ENCODE measurements at regions not wholly inside any gene's neighbourhood (a gene's known extent, or its start where the extent isn't known, plus 50 kb on each side); places are given as distances from the start of the nearest gene placed in this dataset.

- DNase-seq (ENCODE audit: low spot score) = no peak
Observed at GRCh38 chr6:98633886-98634285, 200.5 kb upstream of the POU3F2 start.

DNA sequence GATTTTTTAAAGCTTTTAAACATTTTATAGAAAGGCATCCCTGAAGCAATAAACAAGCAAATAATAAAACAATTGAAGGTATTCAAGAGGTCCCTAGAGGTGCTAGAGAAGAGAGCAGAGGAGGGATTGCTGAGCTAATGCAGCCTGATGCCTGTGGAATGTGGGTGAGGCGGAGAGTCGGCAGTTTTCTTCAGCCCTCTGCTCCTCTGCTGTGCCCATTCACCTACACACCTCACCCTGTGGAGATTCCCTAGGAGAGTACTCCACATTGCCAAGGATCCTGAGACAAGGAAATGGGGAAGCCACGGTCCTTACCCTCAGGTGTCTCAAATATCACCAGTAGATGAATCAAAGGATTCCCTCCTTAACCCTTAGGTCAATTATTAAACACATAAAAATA is 199.8 kb upstream of the POU3F2 start:
- DNase-seq (ENCODE audit: low spot score) = no peak

GRCh38 chr6:98635191-98635590 is 199.2 kb upstream of the POU3F2 start:
- no peak for DNase-seq (ENCODE audit: low spot score)

DNA sequence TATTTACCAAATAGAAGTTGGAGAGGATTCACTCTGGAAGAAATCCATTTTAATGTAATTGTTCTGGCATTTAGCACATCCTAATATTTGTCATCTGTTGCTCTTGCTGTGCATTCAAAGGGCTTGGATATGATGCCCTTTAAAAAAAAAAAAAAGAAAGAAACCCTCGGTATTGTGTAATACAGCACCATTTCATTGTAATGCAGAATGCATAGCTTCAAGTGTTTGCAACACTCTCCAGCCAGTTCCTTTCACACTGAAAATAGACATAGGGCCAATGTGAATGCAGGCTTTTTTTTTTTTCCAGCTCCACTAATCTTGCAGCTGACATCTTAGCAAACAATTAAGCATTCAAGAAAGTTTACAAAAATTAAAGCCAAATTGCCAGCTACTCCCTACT is 197.4 kb upstream of the POU3F2 start:
- DNase-seq (ENCODE audit: low spot score) = no peak

- no peak for DNase-seq (ENCODE audit: low spot score)
Observed at GRCh38 chr6:98639089-98639635, 195.2 kb upstream of the POU3F2 start.

- DNase-seq (ENCODE audit: low spot score) = no peak
Observed at GRCh38 chr6:98640366-98640765, 194.0 kb upstream of the POU3F2 start.

GRCh38 chr6:98641949-98642719 is 192.2 kb upstream of the POU3F2 start:
- DNase-seq (ENCODE audit: low spot score) = no peak

DNA sequence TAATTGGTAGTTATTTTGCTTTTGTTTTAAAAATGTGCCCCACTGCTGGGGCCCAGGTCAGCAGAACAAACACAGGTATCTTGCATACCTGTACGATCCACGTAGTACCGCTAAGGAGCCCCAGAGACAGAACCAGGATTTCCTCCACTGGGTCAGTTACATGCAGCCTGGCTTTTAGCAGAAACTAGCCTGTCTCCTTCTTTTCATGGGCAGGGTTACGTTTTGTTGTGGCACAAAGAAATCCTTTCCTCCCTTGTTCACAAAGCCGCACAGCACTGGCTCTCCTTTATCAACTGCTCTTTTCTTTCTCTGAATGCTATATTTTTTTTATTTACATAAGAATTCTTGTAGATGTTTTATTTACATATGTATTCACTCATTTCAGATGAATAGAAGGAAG is 190.3 kb upstream of the POU3F2 start:
- DNase-seq (ENCODE audit: low spot score) = no peak

- no peak for DNase-seq (ENCODE audit: low spot score)
Observed at GRCh38 chr6:98648211-98648914, 186.0 kb upstream of the POU3F2 start.

DNA sequence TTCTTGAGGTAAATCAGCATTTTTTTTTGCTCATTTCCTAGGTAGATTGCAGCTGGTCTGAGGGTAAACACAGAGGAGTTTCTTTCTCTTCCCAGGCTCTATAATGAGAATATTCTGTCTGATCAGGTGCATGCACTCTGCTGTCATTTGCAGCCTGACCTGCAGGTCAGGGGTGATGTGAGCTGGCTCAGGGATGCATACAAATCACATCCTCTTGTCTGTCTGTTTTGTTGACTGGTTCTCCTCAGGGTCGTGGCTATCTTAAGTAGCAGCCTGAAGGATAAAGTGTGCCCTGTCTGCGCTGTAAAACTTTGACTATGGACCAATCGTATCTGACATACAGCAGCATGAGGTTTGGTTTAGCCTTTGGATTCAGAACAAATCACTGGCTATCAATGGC is 183.4 kb upstream of the POU3F2 start:
- no peak for DNase-seq (ENCODE audit: low spot score)

GRCh38 chr6:98653179-98653578 is 181.2 kb upstream of the POU3F2 start:
- no peak for DNase-seq (ENCODE audit: low spot score)

DNA sequence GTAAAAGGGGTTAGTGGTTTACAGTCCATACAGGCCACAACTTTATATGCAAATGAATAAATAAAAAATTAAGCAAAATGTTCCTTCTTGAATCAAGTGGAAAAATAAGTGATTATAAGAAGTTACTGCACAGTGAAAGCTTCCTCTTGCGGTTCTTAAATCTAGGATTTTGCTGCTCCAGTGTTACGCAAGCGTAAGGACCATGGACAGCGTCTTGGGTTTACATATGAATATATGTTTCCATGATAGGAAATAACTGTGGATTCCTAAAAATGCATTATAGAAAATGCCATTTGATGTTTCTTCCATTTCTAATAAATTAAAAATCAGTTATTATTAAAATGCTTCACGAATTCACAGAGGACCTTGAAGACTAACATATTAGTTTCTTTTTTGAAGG is 176.6 kb upstream of the POU3F2 start:
- DNase-seq (ENCODE audit: low spot score) = no peak

GRCh38 chr6:98669371-98669770 is 165.0 kb upstream of the POU3F2 start:
- DNase-seq (ENCODE audit: low spot score) = no peak

- no peak for DNase-seq (ENCODE audit: low spot score)
Observed at GRCh38 chr6:98670045-98670746, 164.2 kb upstream of the POU3F2 start.

DNA sequence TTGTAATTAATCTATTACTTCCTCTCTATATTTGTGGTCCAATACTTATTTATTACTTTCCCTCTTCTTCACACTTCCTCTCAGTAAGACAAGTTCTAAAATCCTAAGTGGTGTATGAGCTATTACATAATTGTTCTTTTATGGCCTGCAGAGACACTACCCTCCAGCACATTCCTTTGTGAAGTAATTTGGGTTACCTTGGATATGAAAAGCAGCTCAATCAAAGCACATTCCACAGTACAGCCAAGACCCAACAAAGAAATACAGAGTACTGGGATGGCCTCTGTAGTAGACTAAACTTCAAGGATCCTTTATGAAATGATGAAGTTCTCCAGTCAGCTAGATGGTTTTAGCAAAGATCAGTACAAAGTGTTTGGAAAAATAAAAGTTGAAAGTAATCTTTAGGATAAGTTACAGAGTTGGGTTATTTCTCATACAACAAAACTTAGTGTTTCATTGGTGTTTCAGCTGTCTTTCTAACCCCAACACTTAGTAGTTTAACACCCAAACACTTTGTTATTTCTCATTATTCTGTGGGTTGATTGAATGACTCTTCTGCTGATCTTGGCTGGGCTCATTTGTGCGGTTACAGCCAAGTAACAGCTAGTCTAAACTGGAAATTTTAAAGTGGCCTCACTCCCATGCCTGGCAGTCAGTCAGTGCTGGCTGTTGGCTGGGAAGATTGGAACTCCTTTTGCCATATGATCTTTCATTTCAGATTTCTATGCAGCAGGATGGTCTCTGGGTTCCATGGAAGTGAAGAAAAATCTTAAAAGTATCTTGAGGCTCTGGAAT is 161.5 kb upstream of the POU3F2 start:
- no peak for DNase-seq (ENCODE audit: low spot score)

- DNase-seq (ENCODE audit: low spot score) = no peak
Observed at GRCh38 chr6:98678481-98678880, 155.9 kb upstream of the POU3F2 start.

- DNase-seq (ENCODE audit: low spot score) = no peak
Observed at GRCh38 chr6:98686008-98686601, 148.3 kb upstream of the POU3F2 start.

- DNase-seq (ENCODE audit: low spot score) = no peak
Observed at GRCh38 chr6:98687752-98688151, 146.6 kb upstream of the POU3F2 start.

- DNase-seq (ENCODE audit: low spot score) = no peak
Observed at GRCh38 chr6:98695091-98695801, 139.1 kb upstream of the POU3F2 start.

GRCh38 chr6:98711380-98711779 is 123.0 kb upstream of the POU3F2 start:
- DNase-seq (ENCODE audit: low spot score) = no peak

DNA sequence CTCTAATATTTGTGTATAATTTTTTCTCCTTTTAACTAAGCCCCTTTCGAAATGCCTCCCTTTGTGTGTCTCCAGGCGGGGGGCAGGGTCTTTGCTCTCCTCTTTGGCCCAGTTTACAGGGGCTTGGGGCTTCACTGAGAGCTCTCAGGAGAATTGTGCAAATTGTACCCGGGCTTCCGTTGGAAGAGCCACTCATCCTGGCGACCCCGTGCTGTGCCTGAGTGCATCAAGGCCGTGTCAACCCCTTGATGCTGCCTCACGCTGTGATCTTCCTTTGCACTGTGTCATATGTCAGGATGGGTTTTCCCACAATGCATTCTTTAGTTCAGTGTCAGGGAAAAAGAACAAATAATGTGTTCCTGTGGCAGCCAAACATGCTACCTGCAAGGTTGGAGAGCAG is 118.0 kb upstream of the POU3F2 start:
- no peak for DNase-seq (ENCODE audit: low spot score)

All from CD4-positive, alpha-beta T cell treated with Interleukin-15 for 4 hours (primary cell).